Peyer's patch (tissue), 4 donors: ENCODE measurements at regions not wholly inside any gene's neighbourhood (a gene's known extent, or its start where the extent isn't known, plus 50 kb on each side); places are given as distances from the start of the nearest gene placed in this dataset.

Experiments
- CTCF ChIP-seq, 6 experiments: fragments of 450-650 bp in 4 of 6; fragments of 200-600 bp in 2 of 6; sonication (generic) in 1 of 6; IDR thresholded peaks; one replicate each; pipeline ENCODE4 v1.5.1; 2017 to 2019; ENCODE audit warnings: antibody characterized with exemption in 6 of 6, mild to moderate bottlenecking in 3 of 6, moderate library complexity in 1 of 6
- POLR2A ChIP-seq, 2 donors: fragments of 450-650 bp; IDR thresholded peaks; one replicate each; pipeline ENCODE4 v1.5.1; 2017; ENCODE audit warnings: antibody characterized with exemption in 2 of 2, mild to moderate bottlenecking in 2 of 2, moderate library complexity in 2 of 2

DNA sequence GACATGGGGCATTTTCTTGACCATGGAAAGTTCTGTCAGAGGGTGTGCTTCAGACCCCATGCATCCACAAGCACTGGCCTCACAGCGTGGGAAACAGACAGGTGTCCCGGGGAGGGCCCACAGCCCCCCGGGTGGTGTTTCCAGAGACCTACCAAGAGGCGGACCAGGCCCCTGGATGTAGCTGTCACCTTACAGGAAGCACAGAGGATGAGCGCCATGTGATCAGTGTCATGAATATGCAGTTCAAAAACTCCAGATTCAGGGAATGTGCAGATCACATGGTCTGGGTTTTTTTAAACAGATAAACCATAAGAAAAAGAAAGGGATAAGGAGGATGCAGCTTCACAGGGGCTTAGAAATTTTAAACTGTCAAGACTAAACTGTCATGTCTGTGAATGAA lies 61.0 kb upstream of the SPATA13 start:
- no peak for TF ChIP-seq CTCF (IDR thresholded peaks at IDR 0.05)
- no peak for TF ChIP-seq POLR2A (IDR thresholded peaks at IDR 0.05)
